Psoas muscle (tissue), 7 donors: ENCODE measurements at regions not wholly inside any gene's neighbourhood (a gene's known extent, or its start where the extent isn't known, plus 50 kb on each side); places are given as distances from the start of the nearest gene placed in this dataset.

ENCODE experiments used
- ATAC-seq, 4 donors: fragments of 200-7000 bp; cut with Tn5 transposase; one replicate each; pipeline ENCODE4 v1.9.1; 2020; ENCODE audit warnings: moderate library complexity in 3 of 4, mild to moderate bottlenecking in 2 of 4
- DNase-seq, 2 donors: peaks; one replicate each; pipeline ENCODE4 v3.0.0-alpha.2; 2020
- H3K27ac ChIP-seq: fragments of 200-600 bp; one replicate; pipeline ENCODE4 v1.8.0; 2022
- H3K27me3 ChIP-seq, 3 donors: fragments of 200-600 bp in 1 of 3; one replicate each; pipeline versions ENCODE4 v1.6.1 to v1.8.0; 2013 to 2022; ENCODE audit warnings: low read length in 2 of 3, mild to moderate bottlenecking in 2 of 3, moderate library complexity in 1 of 3; ENCODE audit not compliant: insufficient read depth in 3 of 3
- H3K36me3 ChIP-seq, 2 donors: fragments of 200-600 bp in 1 of 2; one replicate each; pipeline versions ENCODE4 v1.6.1 to v1.8.0; 2013 to 2022; ENCODE audit warnings: low read depth in 1 of 2, mild to moderate bottlenecking in 1 of 2, moderate library complexity in 1 of 2; ENCODE audit not compliant: insufficient read depth in 1 of 2
- H3K4me1 ChIP-seq: fragments of 200-600 bp; one replicate; pipeline ENCODE4 v1.8.0; 2022
- H3K4me3 ChIP-seq: fragments of 200-600 bp; one replicate; pipeline ENCODE4 v1.8.0; 2022; ENCODE audit warnings: mild to moderate bottlenecking
- H3K9me3 ChIP-seq: fragments of 200-600 bp; one replicate; pipeline ENCODE4 v1.8.0; 2022
- WGBS, 3 donors: extraction: QIAGEN DNeasy Blood & Tissue Kit; methylation state at CpG; one replicate each; pipeline versions ENCODE4 v1.1.6 to v1.1.7; 2013; 5-methylcytosine and 5-hydroxymethylcytosine counted together
- intact Hi-C, 2 donors: fragments of 100-400 bp; cut with DNase I; formaldehyde crosslinking; loops; one replicate each; pipeline versions ENCODE4 v1.11.0 to v1.14.2; 2022
- TF ChIP-seq, protein P1 (sequence below): fragments of 200-600 bp; IDR thresholded peaks from one replicate; pipeline ENCODE4 v1.8.0; 2022; ENCODE audit warnings: antibody characterized with exemption
- donor health status: healthy with polysubstance abuse.
- donor health status: DM: no; HTN: no; CAD: no; lungs with moderate emphysema.
- donor health status: Bipolar disorder and iron deficiency.
- donor health status: healthy.
- donor health status: DM: yes; HTN: yes; CAD: no.
- donor health status: DM: no; HTN: no; CAD: no.
- donor health status: DM: yes; HTN: yes; CAD: no.

- ATAC-seq (no peak), DNase-seq (no peak)
- no peak overlapping the region for H3K27ac ChIP-seq
- TF ChIP-seq, protein P1, sequence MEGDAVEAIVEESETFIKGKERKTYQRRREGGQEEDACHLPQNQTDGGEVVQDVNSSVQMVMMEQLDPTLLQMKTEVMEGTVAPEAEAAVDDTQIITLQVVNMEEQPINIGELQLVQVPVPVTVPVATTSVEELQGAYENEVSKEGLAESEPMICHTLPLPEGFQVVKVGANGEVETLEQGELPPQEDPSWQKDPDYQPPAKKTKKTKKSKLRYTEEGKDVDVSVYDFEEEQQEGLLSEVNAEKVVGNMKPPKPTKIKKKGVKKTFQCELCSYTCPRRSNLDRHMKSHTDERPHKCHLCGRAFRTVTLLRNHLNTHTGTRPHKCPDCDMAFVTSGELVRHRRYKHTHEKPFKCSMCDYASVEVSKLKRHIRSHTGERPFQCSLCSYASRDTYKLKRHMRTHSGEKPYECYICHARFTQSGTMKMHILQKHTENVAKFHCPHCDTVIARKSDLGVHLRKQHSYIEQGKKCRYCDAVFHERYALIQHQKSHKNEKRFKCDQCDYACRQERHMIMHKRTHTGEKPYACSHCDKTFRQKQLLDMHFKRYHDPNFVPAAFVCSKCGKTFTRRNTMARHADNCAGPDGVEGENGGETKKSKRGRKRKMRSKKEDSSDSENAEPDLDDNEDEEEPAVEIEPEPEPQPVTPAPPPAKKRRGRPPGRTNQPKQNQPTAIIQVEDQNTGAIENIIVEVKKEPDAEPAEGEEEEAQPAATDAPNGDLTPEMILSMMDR: no peak
- no peaks in the 10 kb centered on the region for H3K27me3 ChIP-seq
- no peak overlapping the region for H3K4me3 ChIP-seq
- intact Hi-C loops: loop anchor here in 1 of 2 donors (5.0 kb wide), 1 partner anchor 52 kb away; no protein-coding TSS in a partner anchor
- no peaks in the 10 kb centered on the region for H3K4me1 ChIP-seq
- H3K36me3 ChIP-seq: no peaks in the 10 kb centered on the region
- no peaks in the 10 kb centered on the region for H3K9me3 ChIP-seq
- 52 to 64% (median 56%) methylated on average over 5 of the region's 5 CpGs for WGBS, 3 donors
Measured at GRCh38 chr16:64724339-64724738, 397.5 kb downstream of the CDH11 start.

DNA sequence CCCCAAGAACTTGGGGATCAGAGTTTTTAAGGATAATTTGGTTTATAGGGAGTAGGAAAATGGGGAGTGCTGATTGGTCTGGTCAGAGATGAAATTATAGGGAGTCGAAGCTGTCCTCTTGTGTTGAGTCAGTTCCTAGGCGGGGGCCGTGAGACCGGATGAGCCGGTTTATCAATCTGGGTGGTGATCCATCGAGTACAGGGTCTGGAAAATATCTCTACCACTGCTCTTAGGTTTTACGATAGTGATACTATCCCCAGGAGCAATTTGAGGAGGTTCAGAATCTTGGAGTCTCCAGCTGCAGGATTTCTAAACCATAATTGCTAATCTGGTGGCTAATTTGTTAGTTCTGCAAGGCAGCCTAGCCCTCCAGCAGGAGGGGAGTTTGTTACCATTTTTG is 403.4 kb downstream of the CDH11 start:
- no peak for DNase-seq
- Histone ChIP-seq H3K27ac (no peak overlapping the region), H3K4me1 (no peaks in the 10 kb centered on the region), H3K36me3 (no peaks in the 10 kb centered on the region), H3K27me3 (no peaks in the 10 kb centered on the region), H3K9me3 (no peaks in the 10 kb centered on the region), H3K4me3 (no peak overlapping the region)
- WGBS, 3 donors: 83 to 87% (median 83%) methylated on average over 7 of the region's 7 CpGs
- no peak for ATAC-seq
- intact Hi-C loops: no loop called here
- TF ChIP-seq, protein P1: no peak

DNA sequence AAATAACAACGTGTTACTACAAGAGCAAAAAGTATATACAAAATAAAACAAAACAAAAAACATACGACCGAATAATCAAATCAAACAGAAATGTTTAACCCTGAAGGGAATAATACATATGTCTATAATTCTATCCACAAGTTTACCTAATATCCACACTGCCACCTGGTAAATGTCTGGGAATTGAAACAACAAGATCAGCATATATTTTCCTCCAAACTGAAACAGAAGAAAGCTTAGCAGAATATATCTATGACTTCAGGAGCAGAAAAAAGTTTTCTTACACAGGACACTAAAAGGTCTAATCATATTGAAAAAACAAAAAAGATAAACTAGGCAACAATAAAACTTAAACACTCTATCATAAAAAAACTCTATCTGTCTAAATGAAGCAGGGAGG is 404.0 kb downstream of the CDH11 start:
- ATAC-seq (no peak), DNase-seq (no peak)
- H3K4me3 ChIP-seq: no peak overlapping the region
- H3K27ac ChIP-seq: no peak overlapping the region
- no peaks in the 10 kb centered on the region for H3K9me3 ChIP-seq
- H3K4me1 ChIP-seq: no peaks in the 10 kb centered on the region
- TF ChIP-seq, protein P1: no peak
- H3K27me3 ChIP-seq: no peaks in the 10 kb centered on the region
- no peaks in the 10 kb centered on the region for H3K36me3 ChIP-seq
- intact Hi-C loops: no loop called here
- WGBS, 3 donors: 81 to 84% (median 83%) methylated on average over 3 of the region's 3 CpGs

GRCh38 chr16:64715624-64716023 is 406.2 kb downstream of the CDH11 start:
- intact Hi-C loops: no loop called here
- no peak for DNase-seq
- TF ChIP-seq, protein P1: no peak
- 91 to 98% (median 95%) methylated on average over 2 of the region's 2 CpGs for WGBS, 3 donors
- Histone ChIP-seq H3K27ac (no peak overlapping the region), H3K9me3 (no peaks in the 10 kb centered on the region), H3K4me1 (no peaks in the 10 kb centered on the region), H3K27me3 (no peaks in the 10 kb centered on the region), H3K4me3 (no peak overlapping the region), H3K36me3 (no peaks in the 10 kb centered on the region)
- ATAC-seq: no peak

- Histone ChIP-seq H3K27me3 (no peaks in the 10 kb centered on the region), H3K4me3 (no peak overlapping the region), H3K36me3 (no peaks in the 10 kb centered on the region), H3K4me1 (no peaks in the 10 kb centered on the region), H3K9me3 (no peaks in the 10 kb centered on the region), H3K27ac (no peak overlapping the region)
- TF ChIP-seq, protein P1: no peak
- intact Hi-C loops: no loop called here
- ATAC-seq (no peak), DNase-seq (no peak)
- 61 to 64% (median 64%) methylated on average over 3 of the region's 3 CpGs for whole genome bisulfite sequencing, 3 donors
Measured at GRCh38 chr16:64712026-64712425, 409.8 kb downstream of the CDH11 start.
